DND-41 (cell line): ENCODE measurements at regions not wholly inside any gene's neighbourhood (a gene's known extent, or its start where the extent isn't known, plus 50 kb on each side); places are given as distances from the start of the nearest gene placed in this dataset.
"Not testable (repeated sequence)": the region's sequence is repeated elsewhere in the genome, so short reads cannot be mapped to it uniquely, and the experiment has no call there.

Experiments used
- ATAC-seq: fragments of 200-7000 bp; cut with Tn5 transposase; 3 replicates; pipeline ENCODE4 v1.9.1; 2021; ENCODE audit warnings: low read depth; ENCODE audit not compliant: insufficient read depth
- DNase-seq: peaks from one replicate; pipeline ENCODE4 v3.0.0-alpha.2; 2020
- H2AFZ ChIP-seq: 2 replicates; pipeline ENCODE4 v1.6.0; 2012; ENCODE audit warnings: low read depth, low read length
- H3K27ac ChIP-seq: 2 replicates; pipeline ENCODE4 v1.5.1; 2012; ENCODE audit warnings: low read length, inconsistent platforms
- H3K27me3 ChIP-seq: fragments of 200-600 bp; sonication (generic); 2 replicates; pipeline ENCODE4 v1.6.0; 2012; ENCODE audit warnings: low read length, mild to moderate bottlenecking, inconsistent platforms; ENCODE audit not compliant: insufficient read depth, poor library complexity
- H3K36me3 ChIP-seq: 2 replicates; pipeline ENCODE4 v1.5.1; 2012; ENCODE audit warnings: low read length, inconsistent platforms; ENCODE audit not compliant: insufficient read depth
- H3K4me1 ChIP-seq: 2 replicates; pipeline ENCODE4 v1.5.1; 2012; ENCODE audit warnings: mild to moderate bottlenecking, low read length; ENCODE audit not compliant: insufficient read depth
- H3K4me2 ChIP-seq: 2 replicates; pipeline ENCODE4 v1.6.0; 2012; ENCODE audit warnings: mild to moderate bottlenecking, moderate library complexity, low read length, inconsistent platforms; ENCODE audit not compliant: insufficient read depth
- H3K4me3 ChIP-seq, 2 experiments: fragments of 200-600 bp in 1 of 2; shearing (Covaris generic) in 1 of 2; 2 replicates each; pipeline ENCODE4 v1.5.1; 2012 to 2016; ENCODE audit warnings: inconsistent platforms in 2 of 2, low read length in 2 of 2, mild to moderate bottlenecking in 2 of 2, low read depth in 1 of 2, moderate library complexity in 1 of 2
- H3K79me2 ChIP-seq: 2 replicates; pipeline ENCODE4 v1.6.0; 2012; ENCODE audit warnings: low read length, inconsistent platforms; ENCODE audit not compliant: insufficient read depth
- H3K9ac ChIP-seq: 2 replicates; pipeline ENCODE4 v1.6.0; 2012; ENCODE audit warnings: low read depth, mild to moderate bottlenecking, inconsistent platforms, low read length, moderate library complexity
- H3K9me3 ChIP-seq: 2 replicates; pipeline ENCODE4 v1.5.1; 2012; ENCODE audit warnings: low read length, moderate library complexity, mild to moderate bottlenecking, inconsistent platforms; ENCODE audit not compliant: insufficient read depth, severe bottlenecking
- H4K20me1 ChIP-seq: 2 replicates; pipeline ENCODE4 v1.6.0; 2012; ENCODE audit warnings: low read length; ENCODE audit not compliant: insufficient read depth
- EZH2 ChIP-seq: IDR thresholded peaks from 3 replicates; pipeline ENCODE4 v1.6.1; 2012; ENCODE audit warnings: borderline replicate concordance, low read depth, mild to moderate bottlenecking, moderate library complexity, low read length, inconsistent platforms; ENCODE audit not compliant: severe bottlenecking
- TF ChIP-seq, protein P1 (sequence below): IDR thresholded peaks from 2 replicates; pipeline ENCODE4 v1.5.1; 2012; ENCODE audit warnings: borderline replicate concordance, low read length, moderate library complexity, mild to moderate bottlenecking; ENCODE audit not compliant: poor library complexity, severe bottlenecking; ENCODE audit errors: extremely low read depth

DNA sequence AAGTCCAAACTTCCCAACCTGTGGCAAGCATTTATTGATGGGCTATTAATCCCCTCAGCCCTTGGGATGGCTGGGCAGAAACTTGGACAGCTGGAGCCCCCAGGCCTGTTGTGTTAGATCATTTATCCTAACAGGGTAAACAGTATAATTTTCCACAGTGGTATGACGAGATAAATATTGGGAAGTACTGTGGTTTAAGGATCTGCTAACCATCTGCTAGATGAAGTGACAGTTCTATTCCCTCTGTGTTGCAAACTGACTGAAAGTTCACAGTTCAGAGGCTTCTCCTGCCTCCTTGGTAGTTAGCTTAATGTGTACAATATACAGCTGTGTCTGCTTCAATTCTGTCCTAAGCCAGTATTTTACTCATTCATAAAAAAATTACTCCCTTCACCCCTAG lies 127.5 kb upstream of the CHODL start:
- no peak for TF ChIP-seq EZH2
- TF ChIP-seq, protein P1, sequence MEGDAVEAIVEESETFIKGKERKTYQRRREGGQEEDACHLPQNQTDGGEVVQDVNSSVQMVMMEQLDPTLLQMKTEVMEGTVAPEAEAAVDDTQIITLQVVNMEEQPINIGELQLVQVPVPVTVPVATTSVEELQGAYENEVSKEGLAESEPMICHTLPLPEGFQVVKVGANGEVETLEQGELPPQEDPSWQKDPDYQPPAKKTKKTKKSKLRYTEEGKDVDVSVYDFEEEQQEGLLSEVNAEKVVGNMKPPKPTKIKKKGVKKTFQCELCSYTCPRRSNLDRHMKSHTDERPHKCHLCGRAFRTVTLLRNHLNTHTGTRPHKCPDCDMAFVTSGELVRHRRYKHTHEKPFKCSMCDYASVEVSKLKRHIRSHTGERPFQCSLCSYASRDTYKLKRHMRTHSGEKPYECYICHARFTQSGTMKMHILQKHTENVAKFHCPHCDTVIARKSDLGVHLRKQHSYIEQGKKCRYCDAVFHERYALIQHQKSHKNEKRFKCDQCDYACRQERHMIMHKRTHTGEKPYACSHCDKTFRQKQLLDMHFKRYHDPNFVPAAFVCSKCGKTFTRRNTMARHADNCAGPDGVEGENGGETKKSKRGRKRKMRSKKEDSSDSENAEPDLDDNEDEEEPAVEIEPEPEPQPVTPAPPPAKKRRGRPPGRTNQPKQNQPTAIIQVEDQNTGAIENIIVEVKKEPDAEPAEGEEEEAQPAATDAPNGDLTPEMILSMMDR: no peak
- Histone ChIP-seq H3K9ac (no peak overlapping the region), H3K79me2 (no peaks in the 10 kb centered on the region), H4K20me1 (no peaks in the 10 kb centered on the region), H3K9me3 (no peaks in the 10 kb centered on the region), H3K4me1 (no peaks in the 10 kb centered on the region), H3K4me2 (no peak overlapping the region), H3K27me3 (no peaks in the 10 kb centered on the region), H2AFZ (no peak overlapping the region), H3K27ac (no peak overlapping the region), H3K4me3 (no peak overlapping the region), H3K36me3 (no peaks in the 10 kb centered on the region)
- ATAC-seq (no peak), DNase-seq (no peak)

DNA sequence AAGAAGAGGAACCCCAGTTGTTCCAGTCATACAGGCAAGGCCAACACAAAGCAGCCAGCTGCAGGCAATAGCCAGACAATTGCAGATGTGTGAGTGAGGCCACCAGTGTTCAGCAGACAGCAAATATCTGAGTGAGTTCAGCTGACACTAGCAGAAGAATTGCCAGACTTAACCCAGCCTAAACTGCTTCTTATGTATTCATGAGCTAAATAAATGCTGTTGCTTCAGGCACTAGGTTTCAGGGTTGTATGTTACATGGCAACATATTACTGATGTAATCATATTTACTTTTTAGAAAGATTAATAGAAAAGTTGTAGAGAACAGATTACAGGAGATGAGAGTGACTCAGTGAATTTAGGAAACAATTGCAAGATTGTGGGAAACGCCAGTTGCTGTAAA lies 129.8 kb upstream of the CHODL start:
- Histone ChIP-seq H3K27me3 (no peaks in the 10 kb centered on the region), H3K4me2 (no peak overlapping the region), H3K36me3 (no peaks in the 10 kb centered on the region), H3K9me3 (no peaks in the 10 kb centered on the region), H3K79me2 (no peaks in the 10 kb centered on the region), H4K20me1 (no peaks in the 10 kb centered on the region), H3K4me1 (no peaks in the 10 kb centered on the region), H3K9ac (no peak overlapping the region), H2AFZ (no peak overlapping the region), H3K4me3 (no peak overlapping the region), H3K27ac (no peak overlapping the region)
- no peak for TF ChIP-seq EZH2
- TF ChIP-seq, protein P1: no peak
- ATAC-seq: no peak
- no peak for DNase-seq

DNA sequence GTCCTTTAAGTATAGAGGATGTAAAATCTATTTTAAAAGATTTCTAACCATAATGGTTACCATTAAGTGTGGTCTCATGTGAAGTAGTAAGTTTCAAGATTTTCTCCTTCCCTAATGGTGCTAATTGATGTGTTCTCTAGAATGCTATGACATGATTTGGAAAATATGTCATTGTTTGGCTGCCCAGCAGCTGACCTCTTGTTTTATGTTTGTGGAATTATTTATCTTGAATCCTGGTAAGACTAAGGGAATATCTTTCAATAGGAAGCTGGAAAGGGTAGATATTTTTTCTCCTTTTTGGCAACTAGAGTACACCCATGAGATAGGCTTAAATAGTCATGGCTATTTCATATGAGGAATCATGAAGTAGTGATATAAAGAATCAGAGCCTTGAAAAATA lies 139.8 kb upstream of the CHODL start:
- DNase-seq (no peak), ATAC-seq (no peak)
- Histone ChIP-seq H3K4me3 (no peak overlapping the region), H4K20me1 (no peaks in the 10 kb centered on the region), H3K4me1 (no peaks in the 10 kb centered on the region), H2AFZ (no peak overlapping the region), H3K36me3 (no peaks in the 10 kb centered on the region), H3K9ac (no peak overlapping the region), H3K27me3 (no peaks in the 10 kb centered on the region), H3K9me3 (peaks cover 3% of the 10 kb centered on the region), H3K27ac (no peak overlapping the region), H3K79me2 (no peaks in the 10 kb centered on the region), H3K4me2 (no peak overlapping the region)
- TF ChIP-seq, protein P1: no peak
- TF ChIP-seq EZH2: no peak

DNA sequence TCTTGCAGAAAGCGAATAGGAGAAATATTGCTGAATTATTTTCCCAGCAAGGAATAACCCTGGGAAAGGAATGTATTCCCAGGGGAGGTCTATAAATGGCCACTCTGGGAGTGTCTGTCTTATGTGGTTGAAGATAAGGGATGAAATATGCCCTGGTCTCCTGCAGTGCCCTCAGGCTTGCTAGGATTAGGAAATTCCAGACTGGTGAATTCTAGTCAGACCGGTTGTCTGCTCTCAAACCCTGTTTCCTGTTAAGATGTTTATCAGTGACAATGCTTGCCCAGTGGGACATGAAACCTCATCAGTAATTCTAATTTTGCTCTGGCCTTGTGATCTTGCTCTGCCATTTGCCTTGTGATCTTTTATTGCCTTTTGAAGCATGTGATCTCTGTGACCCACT lies 148.2 kb upstream of the CHODL start:
- not testable (repeated sequence) for H3K9me3 ChIP-seq, H3K27ac ChIP-seq, H2AFZ ChIP-seq, H3K4me3 ChIP-seq, DNase-seq, H3K27me3 ChIP-seq, H3K79me2 ChIP-seq, H3K4me1 ChIP-seq, ATAC-seq, H3K36me3 ChIP-seq, H4K20me1 ChIP-seq, H3K4me2 ChIP-seq, H3K9ac ChIP-seq
